Peyer's patch (tissue), 4 donors: ENCODE measurements at regions not wholly inside any gene's neighbourhood (a gene's known extent, or its start where the extent isn't known, plus 50 kb on each side); places are given as distances from the start of the nearest gene placed in this dataset.

ENCODE experiments used
- POLR2A ChIP-seq, 2 donors: fragments of 450-650 bp; IDR thresholded peaks; one replicate each; pipeline ENCODE4 v1.5.1; 2017; ENCODE audit warnings: antibody characterized with exemption in 2 of 2, mild to moderate bottlenecking in 2 of 2, moderate library complexity in 2 of 2
- TF ChIP-seq, protein P1 (sequence below), 6 experiments: fragments of 450-650 bp in 4 of 6; fragments of 200-600 bp in 2 of 6; sonication (generic) in 1 of 6; IDR thresholded peaks; one replicate each; pipeline ENCODE4 v1.5.1; 2017 to 2019; ENCODE audit warnings: antibody characterized with exemption in 6 of 6, mild to moderate bottlenecking in 3 of 6, moderate library complexity in 1 of 6

DNA sequence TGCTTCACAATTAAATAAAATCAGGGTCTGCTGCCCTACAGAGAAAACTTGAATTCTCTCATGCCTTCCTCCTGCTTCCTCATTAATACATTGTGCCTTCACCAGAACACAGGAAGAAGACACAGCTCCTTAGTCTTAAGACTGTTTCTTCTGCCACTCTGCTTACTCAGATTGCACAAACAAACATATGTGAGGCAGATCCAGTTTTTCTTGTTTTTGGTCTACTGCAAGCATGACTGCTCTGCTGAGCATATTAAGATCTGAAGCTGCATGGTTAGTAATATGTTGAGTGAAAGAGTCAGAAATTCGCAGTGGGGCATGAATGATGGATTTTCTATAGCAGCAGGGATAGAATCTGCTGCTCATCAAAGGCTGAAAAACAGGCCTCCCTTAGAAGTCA, 321.1 kb upstream of the STXBP6 start:
- TF ChIP-seq, protein P1, sequence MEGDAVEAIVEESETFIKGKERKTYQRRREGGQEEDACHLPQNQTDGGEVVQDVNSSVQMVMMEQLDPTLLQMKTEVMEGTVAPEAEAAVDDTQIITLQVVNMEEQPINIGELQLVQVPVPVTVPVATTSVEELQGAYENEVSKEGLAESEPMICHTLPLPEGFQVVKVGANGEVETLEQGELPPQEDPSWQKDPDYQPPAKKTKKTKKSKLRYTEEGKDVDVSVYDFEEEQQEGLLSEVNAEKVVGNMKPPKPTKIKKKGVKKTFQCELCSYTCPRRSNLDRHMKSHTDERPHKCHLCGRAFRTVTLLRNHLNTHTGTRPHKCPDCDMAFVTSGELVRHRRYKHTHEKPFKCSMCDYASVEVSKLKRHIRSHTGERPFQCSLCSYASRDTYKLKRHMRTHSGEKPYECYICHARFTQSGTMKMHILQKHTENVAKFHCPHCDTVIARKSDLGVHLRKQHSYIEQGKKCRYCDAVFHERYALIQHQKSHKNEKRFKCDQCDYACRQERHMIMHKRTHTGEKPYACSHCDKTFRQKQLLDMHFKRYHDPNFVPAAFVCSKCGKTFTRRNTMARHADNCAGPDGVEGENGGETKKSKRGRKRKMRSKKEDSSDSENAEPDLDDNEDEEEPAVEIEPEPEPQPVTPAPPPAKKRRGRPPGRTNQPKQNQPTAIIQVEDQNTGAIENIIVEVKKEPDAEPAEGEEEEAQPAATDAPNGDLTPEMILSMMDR (IDR thresholded peaks at IDR 0.05): no peak
- no peak for TF ChIP-seq POLR2A (IDR thresholded peaks at IDR 0.05)
